Gastroesophageal sphincter (tissue), 4 donors: ENCODE measurements at regions not wholly inside any gene's neighbourhood (a gene's known extent, or its start where the extent isn't known, plus 50 kb on each side); places are given as distances from the start of the nearest gene placed in this dataset.

Experiments
- ATAC-seq: fragments of 150-250 bp; one replicate; pipeline ENCODE4 v1.9.1; 2016; ENCODE audit warnings: mild to moderate bottlenecking, moderate library complexity
- H3K27ac ChIP-seq, 4 donors: fragments of 200-600 bp; sonication (generic) in 3 of 4; 1 replicate in 3 of 4; 2 replicates in 1 of 4; pipeline ENCODE4 v1.5.1; 2016 to 2019
- H3K27me3 ChIP-seq: fragments of 200-600 bp; sonication (generic); one replicate; pipeline ENCODE4 v1.5.1; 2019
- H3K36me3 ChIP-seq, 2 donors: fragments of 200-600 bp; sonication (generic); one replicate each; pipeline ENCODE4 v1.5.1; 2019; ENCODE audit warnings: control low read depth in 1 of 2
- H3K4me1 ChIP-seq, 3 donors: fragments of 200-600 bp; sonication (generic); 1 replicate in 2 of 3; 2 replicates in 1 of 3; pipeline ENCODE4 v1.5.1; 2016 to 2019; ENCODE audit warnings: control low read depth in 2 of 3
- H3K4me3 ChIP-seq, 2 donors: fragments of 200-600 bp; sonication (generic); one replicate each; pipeline ENCODE4 v1.5.1; 2019; ENCODE audit warnings: mild to moderate bottlenecking in 1 of 2, moderate library complexity in 1 of 2
- H3K9me3 ChIP-seq, 3 donors: fragments of 200-600 bp; sonication (generic); one replicate each; pipeline ENCODE4 v1.5.1; 2017 to 2019; ENCODE audit warnings: control low read depth in 2 of 3
- EP300 ChIP-seq: sonication (generic); formaldehyde crosslinking; IDR thresholded peaks from one replicate; pipeline ENCODE4 v1.6.1; 2017; ENCODE audit warnings: antibody characterized with exemption, mild to moderate bottlenecking
- POLR2A ChIP-seq, 2 donors: fragments of 450-650 bp; IDR thresholded peaks; one replicate each; pipeline ENCODE4 v1.6.1; 2017; ENCODE audit warnings: antibody characterized with exemption in 2 of 2, mild to moderate bottlenecking in 2 of 2, moderate library complexity in 1 of 2
- POLR2AphosphoS5 ChIP-seq: sonication (generic); formaldehyde crosslinking; IDR thresholded peaks from one replicate; pipeline ENCODE4 v1.6.1; 2017; ENCODE audit warnings: antibody characterized with exemption
- WGBS, 2 donors: methylation state at CpG; one replicate each; pipeline ENCODE4 v1.1.5; 2018; ENCODE audit warnings: low coverage in 1 of 2; 5-methylcytosine and 5-hydroxymethylcytosine counted together
- TF ChIP-seq, protein P1 (sequence below), 4 experiments: fragments of 200-600 bp in 2 of 4; fragments of 450-650 bp in 2 of 4; sonication (generic) in 1 of 4; IDR thresholded peaks; one replicate each; pipeline ENCODE4 v1.5.1; 2017 to 2019; ENCODE audit warnings: antibody characterized with exemption in 4 of 4, mild to moderate bottlenecking in 2 of 4, moderate library complexity in 2 of 4

DNA sequence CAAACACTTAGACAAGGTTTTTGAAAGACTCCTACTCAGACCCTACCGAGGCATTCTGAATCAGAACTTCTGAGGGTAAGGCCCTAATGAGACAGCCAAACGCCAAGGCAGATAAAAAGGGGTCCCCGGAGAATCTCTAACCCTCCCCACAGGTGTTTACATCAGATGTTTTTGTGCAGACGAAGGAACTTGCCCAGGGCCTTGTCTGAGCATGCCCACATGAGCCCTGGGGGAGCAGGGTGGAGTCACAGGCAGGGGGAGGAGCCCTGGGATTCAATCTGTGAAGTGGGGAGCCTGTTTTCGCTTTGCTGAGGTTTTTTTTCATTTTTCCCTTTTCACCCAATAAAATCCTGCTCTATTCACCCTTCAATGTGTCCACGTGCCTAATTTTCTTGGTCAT lies 61.6 kb upstream of the MED4 start:
- Histone ChIP-seq H3K27ac (peak overlapping the region in 3 of 4 donors; percentile 25 to 47 (median 37)), H3K4me3 (no peak overlapping the region), H3K27me3 (no peaks in the 10 kb centered on the region), H3K36me3 (no peaks in the 10 kb centered on the region), H3K9me3 (no peaks in the 10 kb centered on the region), H3K4me1 (peaks cover 0 to 17% (median 0%) of the 10 kb centered on the region in 3 donors)
- WGBS, 2 donors: 73 to 78% methylated on average over 3 to 6 of the region's 6 CpGs
- ATAC-seq: no peak
- no peak for TF ChIP-seq POLR2AphosphoS5
- TF ChIP-seq, protein P1, sequence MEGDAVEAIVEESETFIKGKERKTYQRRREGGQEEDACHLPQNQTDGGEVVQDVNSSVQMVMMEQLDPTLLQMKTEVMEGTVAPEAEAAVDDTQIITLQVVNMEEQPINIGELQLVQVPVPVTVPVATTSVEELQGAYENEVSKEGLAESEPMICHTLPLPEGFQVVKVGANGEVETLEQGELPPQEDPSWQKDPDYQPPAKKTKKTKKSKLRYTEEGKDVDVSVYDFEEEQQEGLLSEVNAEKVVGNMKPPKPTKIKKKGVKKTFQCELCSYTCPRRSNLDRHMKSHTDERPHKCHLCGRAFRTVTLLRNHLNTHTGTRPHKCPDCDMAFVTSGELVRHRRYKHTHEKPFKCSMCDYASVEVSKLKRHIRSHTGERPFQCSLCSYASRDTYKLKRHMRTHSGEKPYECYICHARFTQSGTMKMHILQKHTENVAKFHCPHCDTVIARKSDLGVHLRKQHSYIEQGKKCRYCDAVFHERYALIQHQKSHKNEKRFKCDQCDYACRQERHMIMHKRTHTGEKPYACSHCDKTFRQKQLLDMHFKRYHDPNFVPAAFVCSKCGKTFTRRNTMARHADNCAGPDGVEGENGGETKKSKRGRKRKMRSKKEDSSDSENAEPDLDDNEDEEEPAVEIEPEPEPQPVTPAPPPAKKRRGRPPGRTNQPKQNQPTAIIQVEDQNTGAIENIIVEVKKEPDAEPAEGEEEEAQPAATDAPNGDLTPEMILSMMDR (IDR thresholded peaks at IDR 0.05): no peak
- no peak for TF ChIP-seq EP300
- TF ChIP-seq POLR2A (IDR thresholded peaks at IDR 0.05): no peak

DNA sequence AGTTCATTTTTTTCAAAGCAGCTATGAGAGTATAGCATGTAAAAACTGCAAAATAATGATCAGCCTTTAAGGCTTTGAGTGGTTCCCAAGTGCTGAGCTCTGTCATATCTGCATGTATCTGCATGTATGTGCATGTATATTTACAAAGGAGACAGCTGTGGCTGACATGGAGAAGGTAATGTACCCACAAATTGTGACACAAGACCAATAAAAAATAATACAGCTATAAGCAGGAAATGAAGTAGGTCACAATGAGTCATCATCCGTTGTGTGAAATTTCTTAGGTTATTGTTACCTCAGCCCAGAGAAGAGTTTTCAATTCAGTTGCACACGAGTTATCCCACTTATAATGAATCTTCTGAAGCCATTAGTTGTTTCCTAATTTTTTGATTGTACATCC lies 60.9 kb upstream of the MED4 start:
- H3K27me3 ChIP-seq: no peaks in the 10 kb centered on the region
- no peaks in the 10 kb centered on the region for H3K36me3 ChIP-seq
- no peak overlapping the region for H3K4me3 ChIP-seq
- 42 to 62% methylated on average over 2 of the region's 2 CpGs for WGBS, 2 donors
- peak; percentile 61 for ATAC-seq
- H3K27ac ChIP-seq: peak overlapping the region in 2 of 4 donors; percentile 12 to 54
- no peak for TF ChIP-seq POLR2A (IDR thresholded peaks at IDR 0.05)
- TF ChIP-seq EP300: no peak
- TF ChIP-seq, protein P1 (IDR thresholded peaks at IDR 0.05): no peak
- no peak for TF ChIP-seq POLR2AphosphoS5
- peaks cover 0 to 10% (median 0%) of the 10 kb centered on the region in 3 donors for H3K4me1 ChIP-seq
- H3K9me3 ChIP-seq: no peaks in the 10 kb centered on the region

DNA sequence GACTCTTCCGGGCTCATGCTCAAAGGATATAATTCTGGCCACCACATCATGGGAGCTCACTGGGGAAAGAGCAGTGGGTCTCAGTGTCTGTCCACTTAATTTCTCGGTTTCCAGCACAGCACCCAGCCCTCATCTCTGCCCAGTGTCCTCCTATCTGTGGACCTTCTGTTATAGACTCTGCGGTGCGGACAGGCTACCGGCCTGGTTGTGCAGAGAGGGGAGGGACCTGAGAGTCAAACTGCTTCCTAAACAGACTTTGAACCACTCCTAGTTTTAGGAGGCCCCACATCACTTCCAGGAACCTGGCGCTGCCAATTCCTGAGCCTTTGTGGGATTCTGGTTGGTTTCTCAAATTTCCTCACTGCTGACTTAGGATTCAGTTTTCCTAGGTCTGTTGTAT lies 59.8 kb upstream of the MED4 start:
- H3K4me1 ChIP-seq: peaks cover 0 to 5% (median 0%) of the 10 kb centered on the region in 3 donors
- WGBS, 2 donors: 89% methylated on average over 3 of the region's 6 CpGs; no CpG with 5 or more reads in 1 of the 2 donors
- no peak for ATAC-seq
- no peak overlapping the region for H3K4me3 ChIP-seq
- H3K9me3 ChIP-seq: no peaks in the 10 kb centered on the region
- H3K36me3 ChIP-seq: no peaks in the 10 kb centered on the region
- TF ChIP-seq EP300: no peak
- no peak for TF ChIP-seq POLR2A (IDR thresholded peaks at IDR 0.05)
- TF ChIP-seq, protein P1 (IDR thresholded peaks at IDR 0.05): no peak
- TF ChIP-seq POLR2AphosphoS5: no peak
- peak overlapping the region in 1 of 4 donors; percentile 43 for H3K27ac ChIP-seq
- H3K27me3 ChIP-seq: no peaks in the 10 kb centered on the region

DNA sequence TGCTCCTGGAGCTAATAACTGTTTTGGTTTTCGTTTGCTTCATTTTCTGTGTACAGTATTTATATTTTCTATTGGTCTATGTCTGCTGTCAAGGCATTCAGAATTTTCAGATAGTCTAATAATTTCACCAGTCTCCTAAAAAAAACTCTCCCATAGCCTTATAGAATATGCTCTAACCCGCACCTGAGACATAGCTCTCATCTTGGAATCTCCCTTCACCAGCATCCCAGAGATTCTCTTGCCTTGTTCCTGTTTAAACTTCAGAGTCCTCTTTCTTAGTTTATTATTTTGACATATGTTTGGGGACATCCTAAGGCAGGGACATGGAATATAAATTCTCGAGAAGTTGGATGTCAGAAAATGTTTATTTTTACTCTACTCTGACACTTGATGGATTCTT lies 58.3 kb upstream of the MED4 start:
- no peaks in the 10 kb centered on the region for H3K27me3 ChIP-seq
- 49 to 74% methylated on average over 2 to 3 of the region's 3 CpGs for WGBS, 2 donors
- H3K27ac ChIP-seq: no peak overlapping the region
- TF ChIP-seq POLR2A (IDR thresholded peaks at IDR 0.05) (no peak), EP300 (no peak), POLR2AphosphoS5 (no peak)
- TF ChIP-seq, protein P1 (IDR thresholded peaks at IDR 0.05): no peak
- peaks cover 0 to 5% (median 0%) of the 10 kb centered on the region in 3 donors for H3K4me1 ChIP-seq
- no peaks in the 10 kb centered on the region for H3K36me3 ChIP-seq
- no peaks in the 10 kb centered on the region for H3K9me3 ChIP-seq
- ATAC-seq: no peak
- no peak overlapping the region for H3K4me3 ChIP-seq

DNA sequence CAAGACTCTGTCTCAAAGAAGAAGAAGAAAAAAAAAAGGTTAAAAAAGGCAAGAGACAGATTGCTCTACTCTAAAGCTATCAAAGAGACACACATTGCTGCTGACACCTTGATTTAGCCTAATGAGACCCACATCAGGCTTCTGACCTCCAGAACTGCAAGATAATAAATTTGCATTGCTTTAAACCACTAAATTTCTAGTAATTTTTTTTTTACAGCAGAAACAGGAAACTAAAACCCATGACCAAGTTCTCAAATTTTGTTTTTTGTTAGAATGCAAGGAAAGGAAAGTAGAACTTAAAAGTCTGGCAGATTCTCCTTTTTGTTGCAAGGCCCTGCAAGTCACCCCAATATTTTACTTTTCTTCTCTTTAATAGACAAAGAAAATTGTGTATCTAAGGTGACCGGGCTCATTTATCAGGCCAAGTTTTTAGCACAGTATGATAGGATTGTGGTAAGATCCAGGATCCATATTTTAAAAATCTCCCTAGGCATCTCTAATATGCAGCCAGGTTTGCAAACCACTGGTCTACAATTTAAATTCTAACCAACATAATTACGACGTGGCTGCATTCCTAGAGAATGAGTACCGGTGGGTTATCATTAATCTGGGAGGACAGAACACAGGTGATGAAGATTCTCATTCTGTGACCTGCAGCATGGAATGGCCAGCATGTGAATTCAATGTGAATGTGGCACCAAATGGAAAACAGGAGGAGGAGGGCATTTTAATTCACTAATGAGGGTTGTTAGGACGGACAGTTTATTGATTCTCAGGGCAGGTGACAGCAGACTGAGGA lies 56.7 kb upstream of the MED4 start:
- ATAC-seq: no peak
- Histone ChIP-seq H3K4me1 (peaks cover 0 to 5% (median 0%) of the 10 kb centered on the region in 3 donors), H3K27me3 (no peaks in the 10 kb centered on the region), H3K4me3 (no peak overlapping the region), H3K9me3 (no peaks in the 10 kb centered on the region), H3K27ac (no peak overlapping the region), H3K36me3 (no peaks in the 10 kb centered on the region)
- no peak for TF ChIP-seq EP300
- no peak for TF ChIP-seq POLR2AphosphoS5
- TF ChIP-seq, protein P1 (IDR thresholded peaks at IDR 0.05): no peak
- no peak for TF ChIP-seq POLR2A (IDR thresholded peaks at IDR 0.05)
- WGBS, 2 donors: 62 to 90% methylated on average over 2 to 5 of the region's 5 CpGs
